BJ (cell line): ENCODE measurements at regions not wholly inside any gene's neighbourhood (a gene's known extent, or its start where the extent isn't known, plus 50 kb on each side); places are given as distances from the start of the nearest gene placed in this dataset.
"Not testable (repeated sequence)": the region's sequence is repeated elsewhere in the genome, so short reads cannot be mapped to it uniquely, and the experiment has no call there.

Experiments used
- CTCF ChIA-PET: fragments of 350-600 bp; formaldehyde crosslinking; extraction: SDS; loops from one replicate; lab custom pipeline; 2021; ENCODE audit warnings: antibody characterized with exemption, inconsistent platforms; lab: Yijun Ruan, JAX
- POLR2A ChIA-PET: fragments of 300-600 bp; sonication (Branson Sonifier 250); formaldehyde crosslinking; extraction: SDS; loops from one replicate; lab custom pipeline; 2021; ENCODE audit warnings: antibody characterized with exemption; lab: Charles Lee
- DNase-seq: peaks from one replicate; pipeline ENCODE4 v3.0.0-alpha.2; 2011; ENCODE audit warnings: low read depth
- H3K27me3 ChIP-seq: 2 replicates; pipeline ENCODE4 v1.6.0; 2011; ENCODE audit warnings: low read length; ENCODE audit not compliant: control insufficient read depth, insufficient read depth
- H3K36me3 ChIP-seq: 2 replicates; pipeline ENCODE4 v1.5.1; 2011; ENCODE audit warnings: low read length; ENCODE audit not compliant: control insufficient read depth, insufficient read depth
- H3K4me3 ChIP-seq: 2 replicates; pipeline ENCODE4 v1.5.1; 2011; ENCODE audit warnings: low read depth, mild to moderate bottlenecking, control low read depth, low read length
- TF ChIP-seq, protein P1 (sequence below): IDR thresholded peaks from 2 replicates; pipeline ENCODE4 v1.5.1; 2011; ENCODE audit warnings: low read depth, mild to moderate bottlenecking, control low read depth, inconsistent platforms, low read length, moderate library complexity; ENCODE audit not compliant: insufficient read depth

DNA sequence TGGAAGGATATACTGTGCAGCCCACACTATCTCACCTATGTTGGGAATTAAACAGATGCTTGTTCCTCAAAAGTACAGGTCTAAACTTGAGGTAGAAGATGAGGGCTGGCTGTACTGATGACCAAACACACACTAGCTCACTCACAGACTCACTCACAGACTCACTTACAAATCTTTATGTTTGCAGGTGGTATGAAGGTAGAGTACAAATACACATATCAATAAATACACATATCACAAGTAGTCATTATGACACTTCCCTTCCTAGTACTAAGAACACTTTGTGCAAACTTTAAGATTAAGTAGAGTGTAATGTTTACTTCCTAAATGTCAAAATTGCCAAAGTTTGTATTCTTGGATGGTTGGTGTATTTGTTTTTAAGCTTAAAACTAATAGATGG, 155.4 kb upstream of the KCNQ5 start:
- ChIA-PET POLR2A (no interaction called here), CTCF (interaction anchor here (0.7 to 0.8 kb wide), 2 partner anchors 11 to 12 kb away, joined by 3 to 4 read pairs; no protein-coding TSS in a partner anchor)
- DNase-seq, result no peak
- no peaks in the 10 kb centered on the region for H3K27me3 ChIP-seq
- TF ChIP-seq, protein P1, sequence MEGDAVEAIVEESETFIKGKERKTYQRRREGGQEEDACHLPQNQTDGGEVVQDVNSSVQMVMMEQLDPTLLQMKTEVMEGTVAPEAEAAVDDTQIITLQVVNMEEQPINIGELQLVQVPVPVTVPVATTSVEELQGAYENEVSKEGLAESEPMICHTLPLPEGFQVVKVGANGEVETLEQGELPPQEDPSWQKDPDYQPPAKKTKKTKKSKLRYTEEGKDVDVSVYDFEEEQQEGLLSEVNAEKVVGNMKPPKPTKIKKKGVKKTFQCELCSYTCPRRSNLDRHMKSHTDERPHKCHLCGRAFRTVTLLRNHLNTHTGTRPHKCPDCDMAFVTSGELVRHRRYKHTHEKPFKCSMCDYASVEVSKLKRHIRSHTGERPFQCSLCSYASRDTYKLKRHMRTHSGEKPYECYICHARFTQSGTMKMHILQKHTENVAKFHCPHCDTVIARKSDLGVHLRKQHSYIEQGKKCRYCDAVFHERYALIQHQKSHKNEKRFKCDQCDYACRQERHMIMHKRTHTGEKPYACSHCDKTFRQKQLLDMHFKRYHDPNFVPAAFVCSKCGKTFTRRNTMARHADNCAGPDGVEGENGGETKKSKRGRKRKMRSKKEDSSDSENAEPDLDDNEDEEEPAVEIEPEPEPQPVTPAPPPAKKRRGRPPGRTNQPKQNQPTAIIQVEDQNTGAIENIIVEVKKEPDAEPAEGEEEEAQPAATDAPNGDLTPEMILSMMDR, result no peak
- no peak overlapping the region for H3K4me3 ChIP-seq
- H3K36me3 ChIP-seq, result no peaks in the 10 kb centered on the region

DNA sequence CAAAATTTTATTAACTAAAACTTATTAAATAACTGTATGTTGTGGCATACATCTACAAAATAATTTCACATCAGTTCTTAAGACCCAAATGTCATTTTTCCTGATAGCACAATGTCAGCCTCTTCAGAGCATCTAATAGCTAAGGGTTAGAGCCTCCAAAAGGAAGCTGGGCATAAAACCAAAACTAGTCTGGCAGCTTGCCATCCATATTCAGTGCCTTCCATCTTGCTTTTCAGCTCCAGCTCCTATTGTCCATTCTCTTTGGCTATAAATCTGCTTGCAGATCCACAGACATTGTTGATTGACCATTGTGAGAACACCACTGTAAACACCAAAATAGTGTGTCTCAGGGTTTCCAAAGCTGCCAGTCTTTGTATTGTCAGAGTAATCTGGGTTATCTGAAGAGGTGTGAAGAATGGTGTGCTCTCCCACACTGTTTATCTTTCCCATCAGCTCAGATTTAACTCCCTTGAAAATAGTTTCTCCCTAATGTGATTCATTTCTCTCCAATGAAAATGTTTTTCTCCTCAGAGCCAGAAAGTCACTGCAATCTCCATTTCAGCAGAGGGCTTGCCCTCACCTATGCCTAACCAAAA, 154.8 kb upstream of the KCNQ5 start:
- no peak for DNase-seq
- ChIA-PET POLR2A (no interaction called here), CTCF (interaction anchor here (0.6 to 0.8 kb wide), 3 partner anchors 11 to 1696 kb away, joined by 3 to 4 read pairs (median 3); no protein-coding TSS in a partner anchor)
- no peak overlapping the region for H3K4me3 ChIP-seq
- TF ChIP-seq, protein P1, result no peak
- H3K36me3 ChIP-seq, result no peaks in the 10 kb centered on the region
- no peaks in the 10 kb centered on the region for H3K27me3 ChIP-seq

DNA sequence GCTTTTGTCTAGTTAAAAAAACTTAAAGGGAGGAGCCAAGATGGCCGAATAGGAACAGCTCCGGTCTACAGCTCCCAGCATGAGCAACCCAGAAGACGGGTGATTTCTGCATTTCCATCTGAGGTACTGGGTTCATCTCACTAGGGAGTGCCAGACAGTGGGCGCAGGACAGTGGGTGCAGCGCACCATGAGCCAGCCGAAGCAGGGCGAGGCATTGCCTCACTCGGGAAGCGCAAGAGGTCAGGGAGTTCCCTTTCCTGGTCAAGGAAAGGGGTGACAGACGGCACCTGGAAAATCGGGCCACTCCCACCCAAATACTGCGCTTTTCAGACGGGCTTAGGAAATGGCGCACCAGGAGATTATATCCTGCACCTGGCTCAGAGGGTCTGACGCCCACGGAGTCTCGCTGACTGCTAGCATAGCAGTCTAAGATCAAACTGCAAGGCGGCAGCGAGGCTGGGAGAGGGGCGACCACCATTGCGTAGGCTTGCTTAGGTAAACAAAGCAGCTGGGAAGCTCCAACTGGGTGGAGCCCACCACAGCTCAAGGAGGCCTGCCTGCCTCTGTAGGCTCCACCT, 152.4 kb upstream of the KCNQ5 start:
- H3K4me3 ChIP-seq, H3K27me3 ChIP-seq, POLR2A ChIA-PET, H3K36me3 ChIP-seq, DNase-seq: not testable (repeated sequence)
- CTCF ChIA-PET, result interaction anchor here (0.6 kb wide), 1 partner anchor 10 kb away, joined by 5 read pairs; no protein-coding TSS in a partner anchor

DNA sequence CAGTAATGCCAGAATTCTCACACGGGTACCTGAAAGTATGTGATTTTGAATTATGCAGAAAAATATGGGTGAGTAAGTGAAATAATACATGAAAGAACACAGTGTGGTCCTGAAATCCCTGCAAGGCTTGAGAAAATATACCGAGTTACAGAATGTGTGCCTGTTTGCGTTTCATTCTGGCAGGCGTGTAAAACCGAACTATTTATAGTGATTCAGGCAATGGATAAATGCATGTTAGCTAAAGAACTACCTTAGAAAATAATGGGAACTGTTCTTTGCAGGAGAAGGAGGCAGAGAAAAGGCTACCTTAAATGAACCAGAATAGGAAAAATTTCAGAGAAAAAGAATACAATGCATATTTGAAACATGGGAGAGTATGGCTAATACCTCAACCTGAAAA, 145.8 kb upstream of the KCNQ5 start:
- CTCF ChIA-PET, result interaction anchor here (1.0 kb wide), 1 partner anchor 12 kb away, joined by 4 read pairs; no protein-coding TSS in a partner anchor
- POLR2A ChIA-PET, result no interaction called here
- Histone ChIP-seq H3K4me3 (no peak overlapping the region), H3K27me3 (no peaks in the 10 kb centered on the region), H3K36me3 (no peaks in the 10 kb centered on the region)
- DNase-seq, result no peak
- TF ChIP-seq, protein P1, result no peak

DNA sequence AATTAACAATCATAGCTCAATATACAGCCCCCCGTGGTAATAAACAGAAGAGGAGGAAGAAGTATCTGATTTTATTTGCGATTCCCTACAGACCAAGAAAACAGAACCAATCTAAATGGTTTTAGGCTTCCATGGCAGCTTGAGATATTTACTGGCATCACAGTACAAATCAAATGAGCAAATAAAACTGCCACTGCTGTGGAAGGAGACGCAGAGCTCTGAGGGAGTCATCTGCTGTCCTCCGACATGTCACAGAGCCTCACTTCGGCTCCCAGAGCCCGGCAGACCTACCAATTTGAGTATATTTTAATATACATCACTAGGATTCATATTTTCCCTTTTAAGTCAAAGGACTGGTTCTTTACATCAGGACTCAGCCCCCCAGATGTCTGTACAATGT, 145.2 kb upstream of the KCNQ5 start:
- ChIA-PET POLR2A (no interaction called here), CTCF (interaction anchor here (1.0 kb wide), 1 partner anchor 11 kb away, joined by 4 read pairs; no protein-coding TSS in a partner anchor)
- TF ChIP-seq, protein P1, result no peak
- no peaks in the 10 kb centered on the region for H3K36me3 ChIP-seq
- no peak overlapping the region for H3K4me3 ChIP-seq
- no peak for DNase-seq
- H3K27me3 ChIP-seq, result no peaks in the 10 kb centered on the region
